Vagina (tissue), 2 donors: ENCODE measurements at regions not wholly inside any gene's neighbourhood (a gene's known extent, or its start where the extent isn't known, plus 50 kb on each side); places are given as distances from the start of the nearest gene placed in this dataset.

Experiments
- DNase-seq, 2 donors: peaks; one replicate each; pipeline ENCODE4 v3.0.0-alpha.2; 2017; ENCODE audit errors: extremely low spot score in 2 of 2
- H3K27ac ChIP-seq: fragments of 200-600 bp; sonication (generic); one replicate; pipeline ENCODE4 v1.5.1; 2019
- H3K27me3 ChIP-seq: fragments of 200-600 bp; sonication (generic); one replicate; pipeline ENCODE4 v1.5.1; 2019
- H3K36me3 ChIP-seq, 2 donors: fragments of 200-600 bp; sonication (generic); one replicate each; pipeline ENCODE4 v1.5.1; 2017 to 2019
- H3K4me1 ChIP-seq: fragments of 200-600 bp; sonication (generic); one replicate; pipeline ENCODE4 v1.5.1; 2019
- H3K4me3 ChIP-seq, 2 donors: fragments of 200-600 bp; sonication (generic); 1 replicate in 1 of 2; 2 replicates in 1 of 2; pipeline ENCODE4 v1.5.1; 2016 to 2019
- H3K9me3 ChIP-seq: fragments of 200-600 bp; sonication (generic); one replicate; pipeline ENCODE4 v1.5.1; 2019
- POLR2A ChIP-seq, 2 donors: fragments of 450-650 bp; IDR thresholded peaks; one replicate each; pipeline ENCODE4 v1.6.1; 2017; ENCODE audit warnings: antibody characterized with exemption in 2 of 2, mild to moderate bottlenecking in 2 of 2, moderate library complexity in 2 of 2
- POLR2AphosphoS5 ChIP-seq, 2 donors: sonication (generic); formaldehyde crosslinking; IDR thresholded peaks; one replicate each; pipeline ENCODE4 v1.9.0; 2017; ENCODE audit warnings: antibody characterized with exemption in 2 of 2, mild to moderate bottlenecking in 2 of 2, low read depth in 1 of 2; ENCODE audit not compliant: insufficient read depth in 1 of 2
- intact Hi-C: fragments of 100-400 bp; cut with DNase I; formaldehyde crosslinking; loops from one replicate; pipeline ENCODE4 v1.15.1; 2023
- TF ChIP-seq, protein P1 (sequence below), 3 experiments: fragments of 450-650 bp in 2 of 3; fragments of 200-600 bp in 1 of 3; sonication (generic) in 1 of 3; IDR thresholded peaks; one replicate each; pipeline ENCODE4 v1.5.1; 2017 to 2019; ENCODE audit warnings: antibody characterized with exemption in 3 of 3, mild to moderate bottlenecking in 2 of 3, moderate library complexity in 2 of 3

DNA sequence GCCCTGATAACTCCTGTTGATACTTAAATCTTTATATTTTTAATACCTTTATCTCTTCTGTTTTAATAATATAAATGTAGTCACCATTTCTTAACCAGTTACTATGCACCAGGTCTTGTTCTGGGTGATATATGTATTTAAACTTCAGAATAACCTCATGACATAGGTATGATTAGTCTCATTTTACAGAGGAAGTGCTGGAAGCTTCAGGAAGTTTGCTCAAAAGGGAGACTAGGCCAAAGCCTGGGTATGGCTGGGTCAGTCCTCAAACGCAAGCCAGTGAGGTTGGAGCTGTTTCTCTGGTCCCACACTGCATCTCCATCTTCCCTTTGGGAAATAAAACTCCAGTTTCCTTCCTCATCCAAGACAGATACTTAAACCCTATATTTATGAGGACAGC, 204.7 kb upstream of the TANK start:
- Histone ChIP-seq H3K27me3 (no peaks in the 10 kb centered on the region), H3K4me1 (peaks cover 32% of the 10 kb centered on the region), H3K27ac (peak overlapping the region; percentile 62), H3K36me3 (no peaks in the 10 kb centered on the region), H3K9me3 (no peaks in the 10 kb centered on the region), H3K4me3 (no peak overlapping the region)
- TF ChIP-seq POLR2AphosphoS5 (IDR thresholded peaks at IDR 0.05; ENCODE audit: insufficient read depth in 1 of 2, low read depth in 1 of 2): no peak
- TF ChIP-seq, protein P1, sequence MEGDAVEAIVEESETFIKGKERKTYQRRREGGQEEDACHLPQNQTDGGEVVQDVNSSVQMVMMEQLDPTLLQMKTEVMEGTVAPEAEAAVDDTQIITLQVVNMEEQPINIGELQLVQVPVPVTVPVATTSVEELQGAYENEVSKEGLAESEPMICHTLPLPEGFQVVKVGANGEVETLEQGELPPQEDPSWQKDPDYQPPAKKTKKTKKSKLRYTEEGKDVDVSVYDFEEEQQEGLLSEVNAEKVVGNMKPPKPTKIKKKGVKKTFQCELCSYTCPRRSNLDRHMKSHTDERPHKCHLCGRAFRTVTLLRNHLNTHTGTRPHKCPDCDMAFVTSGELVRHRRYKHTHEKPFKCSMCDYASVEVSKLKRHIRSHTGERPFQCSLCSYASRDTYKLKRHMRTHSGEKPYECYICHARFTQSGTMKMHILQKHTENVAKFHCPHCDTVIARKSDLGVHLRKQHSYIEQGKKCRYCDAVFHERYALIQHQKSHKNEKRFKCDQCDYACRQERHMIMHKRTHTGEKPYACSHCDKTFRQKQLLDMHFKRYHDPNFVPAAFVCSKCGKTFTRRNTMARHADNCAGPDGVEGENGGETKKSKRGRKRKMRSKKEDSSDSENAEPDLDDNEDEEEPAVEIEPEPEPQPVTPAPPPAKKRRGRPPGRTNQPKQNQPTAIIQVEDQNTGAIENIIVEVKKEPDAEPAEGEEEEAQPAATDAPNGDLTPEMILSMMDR (IDR thresholded peaks at IDR 0.05): no peak
- TF ChIP-seq POLR2A (IDR thresholded peaks at IDR 0.05): no peak
- DNase-seq: no peak
- intact Hi-C loops: no loop called here

DNA sequence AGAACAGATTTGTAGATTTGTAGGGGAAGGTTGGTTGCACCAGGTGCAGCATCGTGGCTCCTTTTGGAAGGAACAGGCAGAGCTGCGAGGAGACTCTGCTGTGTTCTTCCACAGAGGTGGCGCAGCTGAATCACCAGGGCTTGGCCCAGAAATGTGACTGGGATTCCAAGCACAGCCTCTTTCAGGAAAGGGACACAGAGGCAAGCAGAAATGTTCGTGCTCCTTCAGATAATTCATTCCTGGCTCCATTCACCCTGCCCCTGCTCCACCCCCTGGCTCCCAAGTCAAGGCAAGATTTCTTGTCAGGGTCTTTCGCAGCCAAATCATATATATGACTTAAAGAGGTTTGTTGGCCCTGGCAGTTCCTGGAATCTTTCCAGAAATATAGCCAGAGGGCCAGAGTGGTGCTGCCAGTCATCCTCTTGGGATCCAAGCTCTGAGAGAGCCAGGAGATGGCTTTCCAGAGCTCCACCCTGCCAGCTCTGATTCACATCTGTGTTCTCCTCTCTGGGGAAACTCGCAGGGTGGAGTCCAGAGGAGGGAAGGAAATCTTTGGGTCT, 203.9 kb upstream of the TANK start:
- Histone ChIP-seq H3K27me3 (no peaks in the 10 kb centered on the region), H3K4me3 (no peak overlapping the region), H3K4me1 (peaks cover 32% of the 10 kb centered on the region), H3K36me3 (no peaks in the 10 kb centered on the region), H3K27ac (peak overlapping the region; percentile 62), H3K9me3 (no peaks in the 10 kb centered on the region)
- intact Hi-C loops: no loop called here
- peak in 1 of 2 donors; percentile 40 for TF ChIP-seq POLR2AphosphoS5 (IDR thresholded peaks at IDR 0.05; ENCODE audit: insufficient read depth in 1 of 2, low read depth in 1 of 2)
- no peak for TF ChIP-seq POLR2A (IDR thresholded peaks at IDR 0.05)
- TF ChIP-seq, protein P1 (IDR thresholded peaks at IDR 0.05): no peak
- no peak for DNase-seq

DNA sequence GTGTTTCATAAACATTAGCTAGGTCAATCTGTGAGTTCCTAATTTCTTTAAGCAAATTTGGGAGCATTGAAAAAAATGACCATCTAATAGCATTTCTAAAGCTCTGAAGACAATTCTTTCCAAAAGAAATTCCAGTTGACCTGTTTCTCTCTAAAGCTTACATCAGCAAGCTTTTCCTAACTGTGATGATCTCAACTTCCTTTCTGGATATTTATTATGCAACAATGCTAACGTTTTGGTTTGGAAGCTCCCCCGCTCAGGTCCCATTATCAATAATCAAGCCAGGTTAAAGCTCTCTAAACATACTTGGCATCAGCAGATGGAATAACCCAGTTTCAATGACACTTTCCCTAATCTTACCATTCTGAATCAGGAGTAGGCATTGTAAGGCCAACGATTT, 196.3 kb upstream of the TANK start:
- Histone ChIP-seq H3K27me3 (no peaks in the 10 kb centered on the region), H3K36me3 (no peaks in the 10 kb centered on the region), H3K4me3 (no peak overlapping the region), H3K27ac (no peak overlapping the region), H3K4me1 (no peaks in the 10 kb centered on the region), H3K9me3 (no peaks in the 10 kb centered on the region)
- no peak for DNase-seq
- intact Hi-C loops: no loop called here
- TF ChIP-seq POLR2A (IDR thresholded peaks at IDR 0.05): no peak
- TF ChIP-seq, protein P1 (IDR thresholded peaks at IDR 0.05): no peak
- TF ChIP-seq POLR2AphosphoS5 (IDR thresholded peaks at IDR 0.05; ENCODE audit: insufficient read depth in 1 of 2, low read depth in 1 of 2): no peak

DNA sequence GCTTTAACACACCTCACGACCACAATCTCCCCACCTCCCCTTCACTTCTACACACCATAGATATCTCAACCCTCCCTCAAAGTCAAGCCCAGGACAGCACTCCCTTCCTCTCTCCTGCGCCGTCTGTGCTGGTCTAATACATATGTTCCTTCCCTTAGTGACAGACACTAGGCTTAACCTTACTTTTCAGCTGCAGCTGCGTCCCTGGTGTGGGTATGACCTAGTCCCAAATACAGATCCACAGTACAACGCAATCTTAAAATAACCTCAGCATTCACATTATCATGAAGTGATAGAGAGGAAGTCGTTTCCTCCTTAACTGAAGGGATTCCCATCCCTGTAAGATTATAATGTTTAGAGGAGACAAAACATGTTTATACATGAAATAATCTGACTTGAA, 192.7 kb upstream of the TANK start:
- Histone ChIP-seq H3K27me3 (no peaks in the 10 kb centered on the region), H3K27ac (no peak overlapping the region), H3K4me1 (no peaks in the 10 kb centered on the region), H3K4me3 (no peak overlapping the region), H3K36me3 (no peaks in the 10 kb centered on the region), H3K9me3 (no peaks in the 10 kb centered on the region)
- TF ChIP-seq, protein P1 (IDR thresholded peaks at IDR 0.05): no peak
- no peak for TF ChIP-seq POLR2AphosphoS5 (IDR thresholded peaks at IDR 0.05; ENCODE audit: insufficient read depth in 1 of 2, low read depth in 1 of 2)
- TF ChIP-seq POLR2A (IDR thresholded peaks at IDR 0.05): no peak
- intact Hi-C loops: no loop called here
- no peak for DNase-seq

DNA sequence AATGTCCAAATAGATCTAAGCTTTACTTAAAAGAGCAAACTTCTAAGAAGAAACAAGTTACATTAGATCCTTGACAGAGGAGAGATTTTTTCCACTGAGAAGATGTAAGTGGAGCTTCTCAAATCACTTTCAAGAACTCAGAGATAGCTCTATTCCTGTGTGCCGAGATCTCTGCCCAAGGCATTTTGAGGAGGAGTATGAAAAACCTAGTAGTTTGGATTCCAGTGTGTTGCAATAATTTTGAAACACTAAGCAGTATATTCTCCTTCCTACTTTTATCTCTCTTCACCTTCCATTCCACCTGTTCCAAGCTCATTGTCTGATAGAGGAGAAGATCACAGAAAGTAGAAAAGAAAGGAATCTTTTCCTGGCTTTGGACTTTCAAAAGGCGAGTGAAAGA, 192.0 kb upstream of the TANK start:
- no peaks in the 10 kb centered on the region for H3K36me3 ChIP-seq
- H3K4me1 ChIP-seq: no peaks in the 10 kb centered on the region
- H3K4me3 ChIP-seq: no peak overlapping the region
- H3K9me3 ChIP-seq: no peaks in the 10 kb centered on the region
- intact Hi-C loops: no loop called here
- no peak overlapping the region for H3K27ac ChIP-seq
- TF ChIP-seq, protein P1 (IDR thresholded peaks at IDR 0.05): no peak
- no peak for TF ChIP-seq POLR2A (IDR thresholded peaks at IDR 0.05)
- TF ChIP-seq POLR2AphosphoS5 (IDR thresholded peaks at IDR 0.05; ENCODE audit: insufficient read depth in 1 of 2, low read depth in 1 of 2): no peak
- DNase-seq: no peak
- H3K27me3 ChIP-seq: no peaks in the 10 kb centered on the region
